ENCODE measurements at regions not wholly inside any gene's neighbourhood (a gene's known extent, or its start where the extent isn't known, plus 50 kb on each side); places are given as distances from the start of the nearest gene placed in this dataset.

DNA sequence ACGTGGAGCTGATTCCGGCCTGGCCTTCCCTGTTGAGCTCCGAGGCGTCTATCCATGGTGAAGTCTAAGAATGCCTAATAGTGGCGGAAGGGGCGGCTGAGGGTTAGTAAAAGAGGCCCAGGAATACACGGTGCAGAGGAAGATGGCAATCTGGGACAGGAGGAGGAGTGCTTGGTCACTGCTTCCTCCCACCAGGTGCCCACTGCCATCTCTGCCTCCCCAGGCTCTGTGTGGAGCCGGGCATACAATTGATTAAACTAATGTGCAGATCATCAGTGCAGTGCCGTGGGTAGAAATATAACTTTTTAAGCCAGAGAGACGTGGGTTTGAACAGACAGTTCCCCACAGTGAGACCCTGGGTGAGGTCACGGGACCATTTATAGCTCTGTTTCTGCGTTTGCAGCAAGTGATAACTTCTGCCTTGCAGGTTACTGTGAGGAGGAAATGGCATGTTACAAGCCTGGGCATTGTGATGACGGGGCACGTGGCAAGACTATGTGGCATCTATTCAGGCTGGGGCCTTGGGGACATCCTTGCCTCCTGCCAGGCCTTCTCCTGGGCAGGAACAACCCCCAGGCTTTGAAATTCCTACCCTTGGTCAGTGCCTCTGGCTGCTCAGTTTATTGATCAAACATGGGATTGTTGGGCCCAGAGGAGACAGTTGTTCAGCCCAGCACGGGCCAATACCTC is 204.9 kb downstream of the ASB1 start:
- Histone ChIP-seq H4K20me1 (ENCODE audit: insufficient read depth, low read length) (no peaks in the 10 kb centered on the region), H3K9ac (ENCODE audit: low read length) (no peak overlapping the region), H3K9me2 (replicated peaks; ENCODE audit: insufficient read depth, low read length) (no peaks in the 10 kb centered on the region), H3K4me1 (ENCODE audit: low read length) (no peaks in the 10 kb centered on the region), H3K9me3 (replicated peaks; ENCODE audit: insufficient read depth, low read length) (no peaks in the 10 kb centered on the region), H3F3A (ENCODE audit: insufficient read depth, low read length) (no peaks in the 10 kb centered on the region), H3K27me3 (replicated peaks; ENCODE audit: insufficient read depth, low read length) (peaks cover 18% of the 10 kb centered on the region), H2AFZ (ENCODE audit: low read length) (no peak overlapping the region), H3K36me3 (replicated peaks; ENCODE audit: insufficient read depth, low read length) (no peaks in the 10 kb centered on the region), H3K4me3 (ENCODE audit: low read length) (no peak overlapping the region), H3K27ac (ENCODE audit: low read length) (no peak overlapping the region), H3K4me2 (ENCODE audit: low read depth, low read length) (no peak overlapping the region), H3K79me2 (ENCODE audit: low read length) (no peaks in the 10 kb centered on the region)
- DNase-seq: no peak
- TF ChIP-seq EZH2phosphoT487 (IDR thresholded peaks at IDR 0.05; ENCODE audit: low read length) (no peak), EZH2 (optimal IDR thresholded peaks at IDR 0.05; ENCODE audit: low read depth, low read length) (no peak)
- TF ChIP-seq, protein P1, sequence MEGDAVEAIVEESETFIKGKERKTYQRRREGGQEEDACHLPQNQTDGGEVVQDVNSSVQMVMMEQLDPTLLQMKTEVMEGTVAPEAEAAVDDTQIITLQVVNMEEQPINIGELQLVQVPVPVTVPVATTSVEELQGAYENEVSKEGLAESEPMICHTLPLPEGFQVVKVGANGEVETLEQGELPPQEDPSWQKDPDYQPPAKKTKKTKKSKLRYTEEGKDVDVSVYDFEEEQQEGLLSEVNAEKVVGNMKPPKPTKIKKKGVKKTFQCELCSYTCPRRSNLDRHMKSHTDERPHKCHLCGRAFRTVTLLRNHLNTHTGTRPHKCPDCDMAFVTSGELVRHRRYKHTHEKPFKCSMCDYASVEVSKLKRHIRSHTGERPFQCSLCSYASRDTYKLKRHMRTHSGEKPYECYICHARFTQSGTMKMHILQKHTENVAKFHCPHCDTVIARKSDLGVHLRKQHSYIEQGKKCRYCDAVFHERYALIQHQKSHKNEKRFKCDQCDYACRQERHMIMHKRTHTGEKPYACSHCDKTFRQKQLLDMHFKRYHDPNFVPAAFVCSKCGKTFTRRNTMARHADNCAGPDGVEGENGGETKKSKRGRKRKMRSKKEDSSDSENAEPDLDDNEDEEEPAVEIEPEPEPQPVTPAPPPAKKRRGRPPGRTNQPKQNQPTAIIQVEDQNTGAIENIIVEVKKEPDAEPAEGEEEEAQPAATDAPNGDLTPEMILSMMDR (IDR thresholded peaks at IDR 0.05; ENCODE audit: low read length): no peak

DNA sequence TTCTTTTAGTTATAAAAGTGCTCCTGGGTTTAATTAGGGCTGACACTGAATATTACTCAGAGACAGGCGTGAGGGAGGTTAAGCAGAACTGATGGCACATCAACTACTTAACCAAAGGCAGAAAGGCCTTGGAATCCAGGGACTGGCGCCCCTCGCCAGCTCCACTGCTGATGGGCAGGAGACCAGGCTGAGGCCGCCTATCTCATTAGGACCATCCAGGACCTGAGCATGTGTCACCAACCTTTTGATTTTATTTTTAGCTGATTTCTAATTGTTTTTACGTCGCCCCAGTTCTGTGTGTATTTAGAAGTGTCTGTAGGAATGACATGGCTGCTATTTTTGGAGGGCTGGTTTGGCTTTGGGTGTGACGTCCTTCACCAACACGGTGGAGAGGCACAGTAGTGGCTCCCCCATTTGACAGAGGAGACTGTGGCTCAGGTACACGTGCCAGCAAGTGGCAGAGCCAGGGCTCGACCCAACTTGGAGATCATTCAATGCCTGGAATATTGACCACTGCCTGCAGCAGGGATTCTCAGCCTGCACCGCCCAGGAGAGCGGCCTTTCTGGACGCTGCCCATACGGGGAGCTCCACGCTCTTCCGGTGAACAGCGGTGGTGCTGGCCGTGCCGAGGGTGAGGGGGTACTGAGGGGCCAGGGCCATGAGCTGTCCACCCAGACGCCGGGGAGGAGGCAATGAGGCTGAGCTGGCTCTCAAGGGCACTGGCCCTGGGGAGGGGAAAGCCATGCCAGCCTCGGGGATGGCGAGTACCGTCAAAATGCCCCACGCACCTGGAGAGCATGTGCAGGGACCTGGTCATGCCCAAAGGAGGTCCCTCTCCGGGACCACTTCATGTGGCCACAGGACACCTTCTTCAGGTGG is 205.7 kb downstream of the ASB1 start:
- H3K27me3 ChIP-seq (replicated peaks; ENCODE audit: insufficient read depth, low read length): peaks cover 18% of the 10 kb centered on the region
- no peaks in the 10 kb centered on the region for H4K20me1 ChIP-seq (ENCODE audit: insufficient read depth, low read length)
- no peaks in the 10 kb centered on the region for H3F3A ChIP-seq (ENCODE audit: insufficient read depth, low read length)
- no peak overlapping the region for H3K27ac ChIP-seq (ENCODE audit: low read length)
- no peaks in the 10 kb centered on the region for H3K4me1 ChIP-seq (ENCODE audit: low read length)
- TF ChIP-seq EZH2phosphoT487 (IDR thresholded peaks at IDR 0.05; ENCODE audit: low read length): no peak
- TF ChIP-seq EZH2 (optimal IDR thresholded peaks at IDR 0.05; ENCODE audit: low read depth, low read length): no peak
- TF ChIP-seq, protein P1 (IDR thresholded peaks at IDR 0.05; ENCODE audit: low read length): no peak
- no peak overlapping the region for H3K4me2 ChIP-seq (ENCODE audit: low read depth, low read length)
- H2AFZ ChIP-seq (ENCODE audit: low read length): no peak overlapping the region
- no peak for DNase-seq
- no peak overlapping the region for H3K9ac ChIP-seq (ENCODE audit: low read length)
- H3K36me3 ChIP-seq (replicated peaks; ENCODE audit: insufficient read depth, low read length): no peaks in the 10 kb centered on the region
- H3K79me2 ChIP-seq (ENCODE audit: low read length): no peaks in the 10 kb centered on the region
- H3K9me3 ChIP-seq (replicated peaks; ENCODE audit: insufficient read depth, low read length): no peaks in the 10 kb centered on the region
- no peak overlapping the region for H3K4me3 ChIP-seq (ENCODE audit: low read length)
- H3K9me2 ChIP-seq (replicated peaks; ENCODE audit: insufficient read depth, low read length): no peaks in the 10 kb centered on the region

DNA sequence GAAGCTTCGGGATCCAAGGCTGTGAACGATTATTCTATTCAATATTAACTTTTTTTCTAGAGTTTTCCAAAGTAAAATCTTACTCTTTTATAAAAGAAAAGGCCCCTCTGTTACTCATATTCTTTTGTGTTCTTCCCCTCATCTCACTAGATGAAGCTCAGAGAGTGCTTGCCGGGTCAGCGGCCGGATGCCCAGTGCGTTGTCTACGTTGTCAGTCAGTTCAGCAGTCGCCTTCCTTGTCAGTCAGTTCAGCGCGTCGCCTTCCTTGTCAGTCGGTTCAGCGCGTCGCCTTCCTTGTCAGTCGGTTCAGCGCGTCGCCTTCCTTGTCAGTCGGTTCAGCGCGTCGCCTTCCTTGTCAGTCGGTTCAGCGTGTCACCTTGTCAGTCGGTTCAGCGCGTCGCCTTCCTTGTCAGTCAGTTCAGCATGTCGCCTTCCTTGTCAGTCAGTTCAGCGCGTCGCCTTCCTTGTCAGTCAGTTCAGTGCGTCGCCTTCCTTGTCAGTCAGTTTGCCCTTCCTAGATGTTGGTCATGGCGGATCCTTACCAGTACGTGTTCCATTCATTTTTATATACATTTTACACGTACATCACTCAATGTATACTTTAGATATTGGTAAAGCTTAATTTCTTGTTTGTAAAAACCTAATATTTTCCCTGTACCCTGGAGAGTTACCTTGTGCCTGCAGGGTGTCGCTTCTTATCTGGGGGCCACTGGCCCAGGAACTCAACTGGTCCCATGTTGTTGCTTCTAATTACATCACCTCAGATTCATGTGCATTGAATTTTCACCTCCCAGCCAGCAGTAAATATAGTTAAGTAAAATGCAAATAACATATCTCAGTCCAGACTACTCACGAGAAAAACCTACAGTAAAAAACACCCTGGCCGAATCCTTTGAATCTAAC is 206.9 kb downstream of the ASB1 start:
- Histone ChIP-seq H2AFZ (ENCODE audit: low read length) (no peak overlapping the region), H3K27ac (ENCODE audit: low read length) (no peak overlapping the region), H3K79me2 (ENCODE audit: low read length) (no peaks in the 10 kb centered on the region), H4K20me1 (ENCODE audit: insufficient read depth, low read length) (no peaks in the 10 kb centered on the region), H3K9me3 (replicated peaks; ENCODE audit: insufficient read depth, low read length) (no peaks in the 10 kb centered on the region), H3K9me2 (replicated peaks; ENCODE audit: insufficient read depth, low read length) (no peaks in the 10 kb centered on the region), H3K36me3 (replicated peaks; ENCODE audit: insufficient read depth, low read length) (no peaks in the 10 kb centered on the region), H3K27me3 (replicated peaks; ENCODE audit: insufficient read depth, low read length) (peaks cover 18% of the 10 kb centered on the region), H3F3A (ENCODE audit: insufficient read depth, low read length) (no peaks in the 10 kb centered on the region), H3K9ac (ENCODE audit: low read length) (no peak overlapping the region), H3K4me1 (ENCODE audit: low read length) (no peaks in the 10 kb centered on the region), H3K4me2 (ENCODE audit: low read depth, low read length) (no peak overlapping the region), H3K4me3 (ENCODE audit: low read length) (no peak overlapping the region)
- no peak for DNase-seq
- no peak for TF ChIP-seq EZH2 (optimal IDR thresholded peaks at IDR 0.05; ENCODE audit: low read depth, low read length)
- TF ChIP-seq EZH2phosphoT487 (IDR thresholded peaks at IDR 0.05; ENCODE audit: low read length): no peak
- TF ChIP-seq, protein P1 (IDR thresholded peaks at IDR 0.05; ENCODE audit: low read length): no peak
